Muscle layer of duodenum (tissue), 2 donors: ENCODE measurements at regions not wholly inside any gene's neighbourhood (a gene's known extent, or its start where the extent isn't known, plus 50 kb on each side); places are given as distances from the start of the nearest gene placed in this dataset.
"Not testable (repeated sequence)": the region's sequence is repeated elsewhere in the genome, so short reads cannot be mapped to it uniquely, and the experiment has no call there.

Experiments used
- H3K27ac ChIP-seq: one replicate; pipeline ENCODE4 v1.7.0; 2013; ENCODE audit warnings: mild to moderate bottlenecking, low read length
- H3K27me3 ChIP-seq: one replicate; pipeline ENCODE4 v1.7.0; 2013; ENCODE audit warnings: low read depth, mild to moderate bottlenecking, control low read depth, low read length
- H3K36me3 ChIP-seq, 2 donors: one replicate each; pipeline ENCODE4 v1.7.0; 2013; ENCODE audit warnings: low read length in 2 of 2, control low read depth in 1 of 2, mild to moderate bottlenecking in 1 of 2; ENCODE audit not compliant: insufficient read depth in 2 of 2, control insufficient read depth in 1 of 2
- H3K4me1 ChIP-seq, 2 donors: one replicate each; pipeline ENCODE4 v1.7.0; 2013; ENCODE audit warnings: low read length in 2 of 2, mild to moderate bottlenecking in 2 of 2, control low read depth in 1 of 2, moderate library complexity in 1 of 2; ENCODE audit not compliant: insufficient read depth in 2 of 2, control insufficient read depth in 1 of 2
- H3K4me3 ChIP-seq, 2 donors: one replicate each; pipeline ENCODE4 v1.7.0; 2013; ENCODE audit warnings: low read length in 2 of 2, low read depth in 1 of 2, mild to moderate bottlenecking in 1 of 2
- H3K9me3 ChIP-seq, 2 donors: one replicate each; pipeline ENCODE4 v1.7.0; 2013; ENCODE audit warnings: low read length in 2 of 2, control low read depth in 1 of 2, mild to moderate bottlenecking in 1 of 2; ENCODE audit not compliant: control insufficient read depth in 1 of 2
- donor health status: healthy.

DNA sequence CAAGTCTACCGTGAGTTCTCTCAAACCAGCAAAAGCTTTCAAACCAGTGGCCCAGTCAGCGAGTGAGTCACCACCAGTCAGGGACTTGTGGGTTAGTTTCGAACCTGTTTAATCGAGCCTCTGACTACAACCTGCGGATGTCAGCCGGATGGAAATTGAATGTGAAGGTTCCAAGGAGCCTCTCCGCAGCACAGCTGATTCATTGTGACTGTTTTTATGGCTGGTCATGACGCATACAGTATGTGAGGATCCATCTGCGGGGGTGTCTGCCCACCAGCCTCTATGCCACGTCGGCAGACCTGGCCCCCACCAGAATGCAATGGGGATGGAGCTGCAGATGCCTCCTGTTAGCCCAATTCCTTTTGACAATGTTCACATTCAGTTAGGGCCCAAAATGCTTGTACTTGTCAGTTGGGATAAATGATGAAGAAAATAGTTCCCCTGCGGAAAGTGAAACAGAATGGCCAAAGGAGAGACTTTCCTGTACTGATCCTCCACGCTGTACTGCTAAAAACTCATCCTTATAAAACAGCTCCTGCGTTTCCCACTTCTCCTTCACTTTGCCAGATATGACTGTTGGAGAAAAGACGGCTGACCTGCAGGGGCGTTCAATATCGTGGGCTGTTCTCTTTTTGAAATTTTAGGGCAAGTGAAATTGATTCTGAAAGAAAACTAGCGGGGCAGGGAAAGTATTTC, 206.6 kb downstream of the TFAP2B start:
- H3K4me1 ChIP-seq: no peaks in the 10 kb centered on the region
- H3K4me3 ChIP-seq: no peak overlapping the region
- H3K27ac ChIP-seq: no peak overlapping the region
- H3K27me3 ChIP-seq: no peaks in the 10 kb centered on the region
- no peaks in the 10 kb centered on the region for H3K9me3 ChIP-seq
- no peaks in the 10 kb centered on the region for H3K36me3 ChIP-seq

DNA sequence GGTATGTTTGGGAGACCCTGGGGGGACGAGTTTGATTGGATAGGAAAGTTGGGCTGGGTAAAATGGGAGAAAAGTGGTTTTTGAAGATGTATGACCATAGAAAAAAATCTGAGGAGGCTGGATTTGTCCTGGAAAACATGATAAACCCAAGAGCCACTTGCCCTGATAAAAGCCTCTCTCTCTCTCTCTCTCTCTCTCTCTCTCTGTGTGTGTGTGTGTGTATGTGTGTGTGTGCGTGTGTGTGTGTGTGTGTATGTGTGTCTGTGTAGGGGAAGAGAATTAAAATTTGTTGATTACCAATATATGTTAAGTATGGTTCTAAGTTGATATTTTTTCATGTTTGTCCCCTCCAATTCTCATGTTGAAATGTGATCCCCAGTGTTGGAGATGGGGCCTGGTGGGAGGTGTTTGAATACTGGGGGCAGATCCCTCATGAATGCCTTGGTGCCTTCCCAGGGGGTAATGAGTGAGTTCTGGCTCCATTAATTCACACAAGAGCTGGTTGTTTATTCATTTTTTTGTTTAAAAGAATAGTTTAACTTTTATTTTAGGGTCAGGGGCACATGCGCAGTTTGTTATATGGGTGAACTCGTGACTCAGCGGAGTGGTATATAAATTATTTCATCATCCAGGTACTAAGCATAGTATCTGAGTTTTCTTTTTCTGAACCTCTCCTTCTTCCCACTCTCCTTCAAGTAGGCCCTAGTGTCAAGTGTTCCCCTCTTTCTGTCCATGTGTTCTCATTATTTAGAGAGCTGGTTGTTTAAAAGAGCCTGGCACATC, 208.8 kb downstream of the TFAP2B start:
- H3K27me3 ChIP-seq: no peaks in the 10 kb centered on the region

DNA sequence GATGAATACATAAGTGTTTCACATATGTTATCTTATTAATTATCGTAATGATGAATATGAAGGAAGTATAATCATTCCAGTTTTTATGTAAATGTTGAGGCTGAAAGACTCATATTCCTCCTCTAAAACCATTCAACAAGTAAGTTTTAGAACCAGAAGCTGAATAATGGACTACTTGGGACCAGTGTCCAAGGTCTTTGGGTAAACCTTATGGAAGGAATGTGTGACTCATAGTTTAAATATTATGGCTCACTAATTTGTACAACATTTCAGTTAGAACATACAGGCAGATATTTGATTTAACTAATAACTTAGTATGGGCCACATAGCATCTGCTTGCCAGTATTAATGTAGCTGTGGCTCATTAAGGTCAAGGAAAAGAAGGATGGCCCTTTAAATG, 209.6 kb downstream of the TFAP2B start:
- H3K36me3 ChIP-seq: no peaks in the 10 kb centered on the region

More for the DNA sequence above, 208.8 kb downstream of the TFAP2B start:
- Histone ChIP-seq H3K36me3 (no peaks in the 10 kb centered on the region), H3K4me1 (no peaks in the 10 kb centered on the region), H3K9me3 (no peaks in the 10 kb centered on the region), H3K27ac (no peak overlapping the region), H3K4me3 (no peak overlapping the region)

DNA sequence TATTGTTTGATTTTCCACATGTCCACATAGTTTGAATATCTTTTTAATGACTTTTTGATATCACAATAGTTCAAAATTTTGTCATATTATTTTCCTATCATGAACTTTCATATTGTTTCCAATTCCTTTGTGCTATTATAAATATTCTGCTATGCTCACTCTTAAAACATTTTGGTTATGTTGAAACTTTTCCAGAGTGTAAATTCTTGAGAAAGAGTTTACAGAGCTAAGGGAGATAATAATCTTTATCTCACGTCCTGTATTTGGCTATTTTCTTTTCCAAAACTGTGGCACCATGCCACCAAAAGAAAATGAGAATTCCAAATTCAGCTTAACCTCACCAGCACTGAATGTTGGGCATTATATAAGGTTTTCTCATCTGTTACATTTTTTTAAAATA, 210.9 kb downstream of the TFAP2B start:
- H3K27ac ChIP-seq: no peak overlapping the region
- H3K4me1 ChIP-seq: no peaks in the 10 kb centered on the region
- no peak overlapping the region for H3K4me3 ChIP-seq
- H3K36me3 ChIP-seq: no peaks in the 10 kb centered on the region
- no peaks in the 10 kb centered on the region for H3K27me3 ChIP-seq
- H3K9me3 ChIP-seq: no peaks in the 10 kb centered on the region

More for the DNA sequence above, 209.6 kb downstream of the TFAP2B start:
- no peaks in the 10 kb centered on the region for H3K27me3 ChIP-seq
- no peaks in the 10 kb centered on the region for H3K9me3 ChIP-seq
- H3K4me3 ChIP-seq: no peak overlapping the region
- no peaks in the 10 kb centered on the region for H3K4me1 ChIP-seq
- H3K27ac ChIP-seq: no peak overlapping the region

DNA sequence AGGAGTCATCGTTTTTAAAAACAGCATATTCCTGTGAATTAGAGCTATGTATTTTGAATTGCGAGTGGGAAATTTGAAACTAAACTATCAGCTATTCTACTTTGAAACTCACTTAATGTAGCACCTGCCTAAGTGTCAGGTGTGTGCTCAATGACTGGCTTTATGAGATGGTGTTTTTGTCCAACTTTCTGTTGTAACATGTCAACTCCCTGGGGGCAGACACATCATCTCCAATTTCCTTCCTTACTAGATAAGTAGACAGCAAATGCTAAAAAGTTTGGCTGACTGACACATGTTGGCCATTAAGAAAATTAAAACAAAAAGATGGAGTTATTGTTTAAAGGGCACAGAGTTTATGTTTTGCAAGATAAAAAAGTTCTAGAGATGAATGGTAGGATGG, 226.9 kb downstream of the TFAP2B start:
- no peaks in the 10 kb centered on the region for H3K9me3 ChIP-seq
- no peak overlapping the region for H3K4me3 ChIP-seq
- H3K27ac ChIP-seq: no peak overlapping the region
- no peaks in the 10 kb centered on the region for H3K36me3 ChIP-seq
- no peaks in the 10 kb centered on the region for H3K27me3 ChIP-seq
- H3K4me1 ChIP-seq: no peaks in the 10 kb centered on the region

DNA sequence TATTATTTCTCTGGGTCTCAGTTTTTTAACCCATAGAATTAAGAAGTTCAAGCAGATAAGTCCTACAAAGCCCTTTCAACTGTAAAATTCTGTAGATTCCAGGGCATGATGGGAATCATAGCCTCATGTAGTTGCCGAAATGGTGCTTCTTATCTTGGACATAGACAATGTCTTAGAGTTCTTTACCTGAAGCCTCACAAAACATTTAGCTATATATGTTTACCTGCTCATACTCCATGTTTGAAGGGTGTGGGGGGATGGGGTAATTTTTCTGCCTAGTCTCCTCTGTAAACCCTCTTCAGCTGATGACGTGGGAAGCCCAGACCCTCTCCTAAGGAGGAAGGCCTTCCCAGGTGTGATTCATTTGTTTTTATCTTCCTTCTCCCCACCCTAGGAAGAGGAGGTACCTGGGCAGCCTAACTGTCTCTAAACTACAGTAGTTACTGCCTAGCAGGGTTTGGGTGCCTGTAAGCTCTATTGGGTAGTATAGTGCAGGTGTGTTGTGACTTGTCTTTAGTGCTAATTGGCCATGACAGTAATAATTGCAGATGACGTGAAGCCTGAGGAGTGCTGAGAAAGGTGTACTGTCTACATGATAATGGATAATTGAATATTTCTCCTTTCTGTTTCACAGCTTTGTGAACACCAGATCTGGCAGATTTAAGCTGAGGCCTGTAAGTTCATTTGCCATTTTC, 230.8 kb downstream of the TFAP2B start:
- no peaks in the 10 kb centered on the region for H3K36me3 ChIP-seq
- H3K4me3 ChIP-seq: no peak overlapping the region
- H3K27ac ChIP-seq: no peak overlapping the region
- no peaks in the 10 kb centered on the region for H3K4me1 ChIP-seq
- peaks cover 0 to 7% of the 10 kb centered on the region in 2 donors for H3K9me3 ChIP-seq
- no peaks in the 10 kb centered on the region for H3K27me3 ChIP-seq

DNA sequence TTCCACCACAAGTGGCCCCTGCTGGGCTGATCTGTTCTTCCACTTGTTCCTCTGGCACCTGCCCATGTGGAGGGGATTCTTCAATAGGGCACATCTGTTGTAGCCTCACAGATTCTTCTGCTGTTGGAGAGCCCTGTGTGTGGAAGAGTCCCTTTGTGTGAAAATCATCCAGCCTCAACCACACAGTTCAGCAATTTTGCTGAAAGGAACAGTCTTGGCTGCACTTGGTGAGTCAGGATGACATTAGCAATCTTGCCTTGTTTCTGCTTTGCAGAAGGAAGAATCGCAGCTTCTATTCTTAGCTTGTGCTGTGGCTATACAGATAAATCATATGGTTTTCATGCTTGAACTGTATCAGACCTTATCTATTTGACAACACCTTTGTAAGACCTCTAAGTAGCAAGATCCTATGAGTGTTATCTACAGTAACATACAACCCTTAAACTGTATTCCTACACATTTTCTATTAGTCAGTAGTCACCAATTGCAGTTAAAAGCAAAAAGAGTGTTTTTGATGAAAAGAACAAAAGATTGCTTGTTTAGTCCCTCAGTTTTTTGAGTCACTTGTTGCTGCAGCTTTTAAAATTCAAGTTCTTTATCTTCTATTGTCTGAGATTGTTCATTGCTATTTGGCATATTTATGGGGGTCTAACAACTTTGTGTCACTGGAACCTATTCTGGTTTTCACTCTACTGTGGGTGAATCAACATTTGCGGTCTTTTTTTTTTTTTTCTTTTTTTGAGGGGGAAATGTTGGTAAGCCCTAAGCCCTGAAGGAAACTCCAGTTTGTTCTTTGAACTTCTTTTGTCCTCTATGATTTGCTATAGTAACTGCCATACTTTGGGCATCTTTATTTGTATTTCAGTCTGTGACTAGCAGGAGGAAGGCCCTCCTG, 231.6 kb downstream of the TFAP2B start:
- Histone ChIP-seq H3K27me3 (no peaks in the 10 kb centered on the region), H3K4me1 (no peaks in the 10 kb centered on the region), H3K4me3 (no peak overlapping the region), H3K27ac (no peak overlapping the region), H3K9me3 (peaks cover 0 to 7% of the 10 kb centered on the region in 2 donors), H3K36me3 (no peaks in the 10 kb centered on the region)

DNA sequence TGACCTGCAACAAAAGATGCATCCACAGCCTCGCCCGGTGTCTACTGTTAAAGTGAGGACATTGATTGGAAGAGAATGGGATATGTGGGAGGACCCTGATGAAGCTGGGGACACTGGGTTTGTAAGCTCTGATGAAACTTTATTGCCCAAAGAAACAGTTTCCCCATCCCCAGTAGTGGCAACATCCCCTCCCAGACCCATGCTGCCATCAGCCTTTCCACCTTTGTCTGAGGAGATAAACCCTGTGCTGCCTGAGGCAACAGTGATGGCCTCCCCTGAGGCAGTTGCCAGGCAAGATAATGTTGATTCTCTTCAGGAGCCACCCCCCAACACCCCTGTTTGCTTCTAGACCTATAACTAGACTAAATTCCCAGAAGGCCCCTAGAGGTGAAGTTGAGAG, 234.0 kb downstream of the TFAP2B start:
- H3K27ac ChIP-seq, H3K4me3 ChIP-seq, H3K4me1 ChIP-seq, H3K9me3 ChIP-seq, H3K36me3 ChIP-seq, H3K27me3 ChIP-seq: not testable (repeated sequence)

DNA sequence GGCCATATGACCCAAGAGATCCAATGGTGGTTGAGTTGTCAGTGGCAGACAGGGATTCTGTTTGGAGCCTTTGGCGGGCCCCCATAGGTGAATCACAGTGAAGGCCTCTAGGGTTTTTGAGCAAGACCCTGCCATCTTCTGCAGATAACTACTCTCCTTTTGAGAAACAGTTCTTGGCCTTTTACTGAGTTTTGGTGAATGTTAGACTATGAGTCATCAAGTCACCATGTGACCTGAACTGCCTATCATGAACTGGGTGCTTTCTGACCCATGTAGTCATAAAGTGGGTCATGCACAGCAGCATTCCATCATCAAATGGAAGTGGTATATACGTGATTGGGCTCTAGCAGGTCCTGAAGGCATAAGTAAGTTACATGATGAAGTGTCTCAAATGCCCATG, 236.6 kb downstream of the TFAP2B start:
- H3K4me1 ChIP-seq, H3K9me3 ChIP-seq, H3K36me3 ChIP-seq, H3K27me3 ChIP-seq, H3K27ac ChIP-seq, H3K4me3 ChIP-seq: not testable (repeated sequence)

DNA sequence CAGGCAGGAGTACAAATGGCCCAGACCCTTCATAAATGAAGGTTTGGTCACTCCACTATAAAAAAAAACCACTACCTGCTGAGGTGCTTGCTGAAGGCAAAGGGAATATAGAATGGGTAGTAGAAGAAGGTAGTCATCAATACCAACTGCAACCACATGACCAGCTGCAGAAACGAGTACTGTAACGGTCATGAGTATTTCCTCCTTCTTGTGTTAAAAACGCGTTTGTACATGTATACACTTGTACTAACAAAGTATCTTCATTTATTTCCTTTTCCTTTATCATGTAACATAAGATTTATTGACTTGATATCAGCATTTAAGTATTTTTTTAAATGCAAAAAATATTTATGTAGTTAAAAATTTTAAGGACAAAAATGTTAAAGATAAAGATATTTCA, 238.6 kb downstream of the TFAP2B start:
- H3K9me3 ChIP-seq: peaks cover 0 to 7% of the 10 kb centered on the region in 2 donors
- no peak overlapping the region for H3K4me3 ChIP-seq
- H3K36me3 ChIP-seq: no peaks in the 10 kb centered on the region
- no peaks in the 10 kb centered on the region for H3K27me3 ChIP-seq
- H3K27ac ChIP-seq: no peak overlapping the region
- no peaks in the 10 kb centered on the region for H3K4me1 ChIP-seq
